GM23338 (cell line): ENCODE measurements at regions not wholly inside any gene's neighbourhood (a gene's known extent, or its start where the extent isn't known, plus 50 kb on each side); places are given as distances from the start of the nearest gene placed in this dataset.

Experiments used
- ATAC-seq: fragments of 200-7000 bp; cut with Tn5 transposase; 3 replicates; pipeline ENCODE4 v1.9.1; 2020
- DNase-seq: peaks from one replicate; pipeline ENCODE4 v3.0.0-alpha.2; 2015; ENCODE audit warnings: low spot score
- H2AFZ ChIP-seq: fragments of 200-600 bp; sonication (generic); 2 replicates; pipeline ENCODE4 v1.8.0; 2016; ENCODE audit warnings: antibody characterized with exemption, mild to moderate bottlenecking, moderate library complexity
- H3F3A ChIP-seq: fragments of 200-600 bp; sonication (generic); replicated peaks from 2 replicates; pipeline ENCODE4 v1.8.0; 2017; ENCODE audit warnings: antibody characterized with exemption, mixed run types, low read depth
- H3K27ac ChIP-seq: fragments of 200-600 bp; sonication (generic); 2 replicates; pipeline ENCODE4 v1.6.1; 2016; ENCODE audit warnings: low read depth
- H3K27me3 ChIP-seq: fragments of 200-600 bp; sonication (generic); 2 replicates; pipeline ENCODE4 v1.8.0; 2016; ENCODE audit warnings: mild to moderate bottlenecking, mixed run types, moderate library complexity; ENCODE audit not compliant: insufficient read depth
- H3K36me3 ChIP-seq: fragments of 200-600 bp; sonication (generic); 2 replicates; pipeline ENCODE4 v1.8.0; 2016; ENCODE audit warnings: mild to moderate bottlenecking; ENCODE audit not compliant: insufficient read depth
- H3K4me1 ChIP-seq: fragments of 200-600 bp; sonication (generic); 2 replicates; pipeline ENCODE4 v1.8.0; 2016; ENCODE audit warnings: mild to moderate bottlenecking, moderate library complexity; ENCODE audit not compliant: insufficient read depth
- H3K4me2 ChIP-seq: fragments of 200-600 bp; sonication (generic); 2 replicates; pipeline ENCODE4 v1.7.1; 2017; ENCODE audit warnings: mixed run types
- H3K4me3 ChIP-seq: fragments of 200-600 bp; sonication (generic); 2 replicates; pipeline ENCODE4 v1.6.1; 2016; ENCODE audit warnings: mixed run types
- H3K79me2 ChIP-seq: fragments of 200-600 bp; sonication (generic); replicated peaks from 2 replicates; pipeline ENCODE4 v1.8.0; 2017; ENCODE audit warnings: mild to moderate bottlenecking; ENCODE audit not compliant: insufficient read depth
- H3K9me2 ChIP-seq: fragments of 200-600 bp; sonication (generic); 2 replicates; pipeline ENCODE4 v1.8.0; 2017; ENCODE audit not compliant: insufficient read depth
- H4K20me1 ChIP-seq: fragments of 200-600 bp; sonication (generic); replicated peaks from 2 replicates; pipeline ENCODE4 v1.8.0; 2017; ENCODE audit warnings: mild to moderate bottlenecking; ENCODE audit not compliant: insufficient read depth
- H3K27ac Mint-ChIP-seq: 2 replicates; pipeline ENCODE4 v1.8.0; 2020; ENCODE audit warnings: inconsistent platforms, mild to moderate bottlenecking, moderate library complexity, mixed read lengths
- H3K27me3 Mint-ChIP-seq: 3 replicates; pipeline ENCODE4 v1.8.0; 2022; ENCODE audit warnings: low read depth, mild to moderate bottlenecking, moderate library complexity, mixed read lengths, inconsistent platforms; ENCODE audit not compliant: insufficient read depth, poor library complexity
- H3K36me3 Mint-ChIP-seq: 3 replicates; pipeline ENCODE4 v1.8.0; 2021; ENCODE audit warnings: low read depth, mild to moderate bottlenecking, inconsistent platforms, moderate library complexity, mixed read lengths
- H3K4me1 Mint-ChIP-seq: 3 replicates; pipeline ENCODE4 v1.8.0; 2020; ENCODE audit warnings: mild to moderate bottlenecking, inconsistent platforms, mixed read lengths
- H3K4me3 Mint-ChIP-seq: 3 replicates; pipeline ENCODE4 v1.8.0; 2021; ENCODE audit warnings: moderate library complexity, mild to moderate bottlenecking, inconsistent platforms, mixed read lengths
- H3K9me3 Mint-ChIP-seq: 3 replicates; pipeline ENCODE4 v1.8.0; 2020; ENCODE audit warnings: moderate library complexity, mild to moderate bottlenecking, inconsistent platforms, mixed read lengths
- CREB1 ChIP-seq: fragments of 250-450 bp; sonication (Bioruptor Pico); IDR thresholded peaks from 2 replicates; pipeline ENCODE4 v1.5.0; 2020; ENCODE audit warnings: low read depth, mild to moderate bottlenecking, moderate library complexity
- EZH2 ChIP-seq: fragments of 200-600 bp; sonication (generic); IDR thresholded peaks from one replicate; pipeline ENCODE4 v1.8.0; 2017; ENCODE audit warnings: antibody characterized with exemption, mild to moderate bottlenecking, low read depth; ENCODE audit not compliant: unreplicated experiment
- EZH2phosphoT487 ChIP-seq: fragments of 200-600 bp; sonication (generic); IDR thresholded peaks from one replicate; pipeline ENCODE4 v1.8.1; 2018; ENCODE audit warnings: antibody characterized with exemption; ENCODE audit not compliant: unreplicated experiment
- JUNB ChIP-seq: IDR thresholded peaks from one replicate; pipeline ENCODE4 v1.6.1; 2016; ENCODE audit warnings: antibody characterized with exemption; ENCODE audit not compliant: unreplicated experiment
- NANOG ChIP-seq: IDR thresholded peaks from 2 replicates; pipeline ENCODE4 v1.6.1; 2016; ENCODE audit warnings: antibody characterized with exemption, borderline replicate concordance
- POLR2AphosphoS5 ChIP-seq: IDR thresholded peaks from 2 replicates; pipeline ENCODE4 v1.6.1; 2016; ENCODE audit warnings: antibody characterized with exemption, low read depth
- REST ChIP-seq: IDR thresholded peaks from one replicate; pipeline ENCODE4 v1.6.1; 2018; ENCODE audit warnings: antibody characterized with exemption; ENCODE audit not compliant: unreplicated experiment
- STAT1 ChIP-seq: IDR thresholded peaks from one replicate; pipeline ENCODE4 v1.6.1; 2016; ENCODE audit warnings: antibody characterized with exemption; ENCODE audit not compliant: unreplicated experiment
- ZNF114 ChIP-seq: fragments of 250-450 bp; sonication (Bioruptor Pico); IDR thresholded peaks from 2 replicates; pipeline ENCODE4 v1.5.0; 2020; ENCODE audit warnings: mild to moderate bottlenecking, moderate library complexity
- ZNF331 ChIP-seq: fragments of 250-450 bp; sonication (Bioruptor Pico); IDR thresholded peaks from 2 replicates; pipeline ENCODE4 v1.5.0; 2020; ENCODE audit warnings: low read depth, mild to moderate bottlenecking, moderate library complexity
- TF ChIP-seq, protein P1 (sequence below), 2 experiments: fragments of 200-600 bp in 1 of 2; sonication (generic) in 1 of 2; conservative IDR thresholded peaks; 2 replicates each; pipeline versions ENCODE4 v1.5.1 to v1.6.1; 2016 to 2017; ENCODE audit warnings: antibody characterized with exemption in 2 of 2, low read depth in 2 of 2, mild to moderate bottlenecking in 2 of 2, moderate library complexity in 1 of 2
- TF ChIP-seq, protein P2 (sequence below): IDR thresholded peaks from 2 replicates; pipeline ENCODE4 v1.6.1; 2016; ENCODE audit warnings: antibody characterized with exemption
- TF ChIP-seq, protein P3 (sequence below): fragments of 250-450 bp; sonication (Bioruptor Pico); IDR thresholded peaks from 2 replicates; pipeline ENCODE4 v1.5.0; 2020; ENCODE audit warnings: mild to moderate bottlenecking, moderate library complexity

GRCh38 chr6:79374308-79374707, 139.8 kb upstream of the HMGN3 start:
- peaks cover 8% of the 10 kb centered on the region for H3K36me3 Mint-ChIP-seq
- ATAC-seq (no peak), DNase-seq (no peak)
- no peaks in the 10 kb centered on the region for H3K79me2 ChIP-seq
- H3K36me3 ChIP-seq = peaks cover 8% of the 10 kb centered on the region; the same call in 1 of the 2 replicates
- H2AFZ ChIP-seq = no peak overlapping the region
- H3K4me3 Mint-ChIP-seq = no peak overlapping the region
- no peak overlapping the region for H3K4me3 ChIP-seq
- H3K27ac Mint-ChIP-seq = no peak overlapping the region
- H3K9me3 Mint-ChIP-seq = peaks cover 15% of the 10 kb centered on the region
- no peaks in the 10 kb centered on the region for H3K9me2 ChIP-seq
- no peak overlapping the region for H3K27ac ChIP-seq
- no peaks in the 10 kb centered on the region for H3F3A ChIP-seq
- TF ChIP-seq, protein P1, sequence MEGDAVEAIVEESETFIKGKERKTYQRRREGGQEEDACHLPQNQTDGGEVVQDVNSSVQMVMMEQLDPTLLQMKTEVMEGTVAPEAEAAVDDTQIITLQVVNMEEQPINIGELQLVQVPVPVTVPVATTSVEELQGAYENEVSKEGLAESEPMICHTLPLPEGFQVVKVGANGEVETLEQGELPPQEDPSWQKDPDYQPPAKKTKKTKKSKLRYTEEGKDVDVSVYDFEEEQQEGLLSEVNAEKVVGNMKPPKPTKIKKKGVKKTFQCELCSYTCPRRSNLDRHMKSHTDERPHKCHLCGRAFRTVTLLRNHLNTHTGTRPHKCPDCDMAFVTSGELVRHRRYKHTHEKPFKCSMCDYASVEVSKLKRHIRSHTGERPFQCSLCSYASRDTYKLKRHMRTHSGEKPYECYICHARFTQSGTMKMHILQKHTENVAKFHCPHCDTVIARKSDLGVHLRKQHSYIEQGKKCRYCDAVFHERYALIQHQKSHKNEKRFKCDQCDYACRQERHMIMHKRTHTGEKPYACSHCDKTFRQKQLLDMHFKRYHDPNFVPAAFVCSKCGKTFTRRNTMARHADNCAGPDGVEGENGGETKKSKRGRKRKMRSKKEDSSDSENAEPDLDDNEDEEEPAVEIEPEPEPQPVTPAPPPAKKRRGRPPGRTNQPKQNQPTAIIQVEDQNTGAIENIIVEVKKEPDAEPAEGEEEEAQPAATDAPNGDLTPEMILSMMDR (conservative IDR thresholded peaks at IDR 0.05; ENCODE audit: low read depth in 2 of 2) = no peak
- no peak for TF ChIP-seq JUNB
- TF ChIP-seq CREB1 = no peak
- no peak for TF ChIP-seq ZNF331
- TF ChIP-seq REST = no peak
- TF ChIP-seq, protein P2, sequence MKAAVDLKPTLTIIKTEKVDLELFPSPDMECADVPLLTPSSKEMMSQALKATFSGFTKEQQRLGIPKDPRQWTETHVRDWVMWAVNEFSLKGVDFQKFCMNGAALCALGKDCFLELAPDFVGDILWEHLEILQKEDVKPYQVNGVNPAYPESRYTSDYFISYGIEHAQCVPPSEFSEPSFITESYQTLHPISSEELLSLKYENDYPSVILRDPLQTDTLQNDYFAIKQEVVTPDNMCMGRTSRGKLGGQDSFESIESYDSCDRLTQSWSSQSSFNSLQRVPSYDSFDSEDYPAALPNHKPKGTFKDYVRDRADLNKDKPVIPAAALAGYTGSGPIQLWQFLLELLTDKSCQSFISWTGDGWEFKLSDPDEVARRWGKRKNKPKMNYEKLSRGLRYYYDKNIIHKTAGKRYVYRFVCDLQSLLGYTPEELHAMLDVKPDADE = no peak
- TF ChIP-seq STAT1 = no peak
- no peak for TF ChIP-seq NANOG
- no peak for TF ChIP-seq EZH2
- no peak for TF ChIP-seq EZH2phosphoT487
- TF ChIP-seq, protein P3, sequence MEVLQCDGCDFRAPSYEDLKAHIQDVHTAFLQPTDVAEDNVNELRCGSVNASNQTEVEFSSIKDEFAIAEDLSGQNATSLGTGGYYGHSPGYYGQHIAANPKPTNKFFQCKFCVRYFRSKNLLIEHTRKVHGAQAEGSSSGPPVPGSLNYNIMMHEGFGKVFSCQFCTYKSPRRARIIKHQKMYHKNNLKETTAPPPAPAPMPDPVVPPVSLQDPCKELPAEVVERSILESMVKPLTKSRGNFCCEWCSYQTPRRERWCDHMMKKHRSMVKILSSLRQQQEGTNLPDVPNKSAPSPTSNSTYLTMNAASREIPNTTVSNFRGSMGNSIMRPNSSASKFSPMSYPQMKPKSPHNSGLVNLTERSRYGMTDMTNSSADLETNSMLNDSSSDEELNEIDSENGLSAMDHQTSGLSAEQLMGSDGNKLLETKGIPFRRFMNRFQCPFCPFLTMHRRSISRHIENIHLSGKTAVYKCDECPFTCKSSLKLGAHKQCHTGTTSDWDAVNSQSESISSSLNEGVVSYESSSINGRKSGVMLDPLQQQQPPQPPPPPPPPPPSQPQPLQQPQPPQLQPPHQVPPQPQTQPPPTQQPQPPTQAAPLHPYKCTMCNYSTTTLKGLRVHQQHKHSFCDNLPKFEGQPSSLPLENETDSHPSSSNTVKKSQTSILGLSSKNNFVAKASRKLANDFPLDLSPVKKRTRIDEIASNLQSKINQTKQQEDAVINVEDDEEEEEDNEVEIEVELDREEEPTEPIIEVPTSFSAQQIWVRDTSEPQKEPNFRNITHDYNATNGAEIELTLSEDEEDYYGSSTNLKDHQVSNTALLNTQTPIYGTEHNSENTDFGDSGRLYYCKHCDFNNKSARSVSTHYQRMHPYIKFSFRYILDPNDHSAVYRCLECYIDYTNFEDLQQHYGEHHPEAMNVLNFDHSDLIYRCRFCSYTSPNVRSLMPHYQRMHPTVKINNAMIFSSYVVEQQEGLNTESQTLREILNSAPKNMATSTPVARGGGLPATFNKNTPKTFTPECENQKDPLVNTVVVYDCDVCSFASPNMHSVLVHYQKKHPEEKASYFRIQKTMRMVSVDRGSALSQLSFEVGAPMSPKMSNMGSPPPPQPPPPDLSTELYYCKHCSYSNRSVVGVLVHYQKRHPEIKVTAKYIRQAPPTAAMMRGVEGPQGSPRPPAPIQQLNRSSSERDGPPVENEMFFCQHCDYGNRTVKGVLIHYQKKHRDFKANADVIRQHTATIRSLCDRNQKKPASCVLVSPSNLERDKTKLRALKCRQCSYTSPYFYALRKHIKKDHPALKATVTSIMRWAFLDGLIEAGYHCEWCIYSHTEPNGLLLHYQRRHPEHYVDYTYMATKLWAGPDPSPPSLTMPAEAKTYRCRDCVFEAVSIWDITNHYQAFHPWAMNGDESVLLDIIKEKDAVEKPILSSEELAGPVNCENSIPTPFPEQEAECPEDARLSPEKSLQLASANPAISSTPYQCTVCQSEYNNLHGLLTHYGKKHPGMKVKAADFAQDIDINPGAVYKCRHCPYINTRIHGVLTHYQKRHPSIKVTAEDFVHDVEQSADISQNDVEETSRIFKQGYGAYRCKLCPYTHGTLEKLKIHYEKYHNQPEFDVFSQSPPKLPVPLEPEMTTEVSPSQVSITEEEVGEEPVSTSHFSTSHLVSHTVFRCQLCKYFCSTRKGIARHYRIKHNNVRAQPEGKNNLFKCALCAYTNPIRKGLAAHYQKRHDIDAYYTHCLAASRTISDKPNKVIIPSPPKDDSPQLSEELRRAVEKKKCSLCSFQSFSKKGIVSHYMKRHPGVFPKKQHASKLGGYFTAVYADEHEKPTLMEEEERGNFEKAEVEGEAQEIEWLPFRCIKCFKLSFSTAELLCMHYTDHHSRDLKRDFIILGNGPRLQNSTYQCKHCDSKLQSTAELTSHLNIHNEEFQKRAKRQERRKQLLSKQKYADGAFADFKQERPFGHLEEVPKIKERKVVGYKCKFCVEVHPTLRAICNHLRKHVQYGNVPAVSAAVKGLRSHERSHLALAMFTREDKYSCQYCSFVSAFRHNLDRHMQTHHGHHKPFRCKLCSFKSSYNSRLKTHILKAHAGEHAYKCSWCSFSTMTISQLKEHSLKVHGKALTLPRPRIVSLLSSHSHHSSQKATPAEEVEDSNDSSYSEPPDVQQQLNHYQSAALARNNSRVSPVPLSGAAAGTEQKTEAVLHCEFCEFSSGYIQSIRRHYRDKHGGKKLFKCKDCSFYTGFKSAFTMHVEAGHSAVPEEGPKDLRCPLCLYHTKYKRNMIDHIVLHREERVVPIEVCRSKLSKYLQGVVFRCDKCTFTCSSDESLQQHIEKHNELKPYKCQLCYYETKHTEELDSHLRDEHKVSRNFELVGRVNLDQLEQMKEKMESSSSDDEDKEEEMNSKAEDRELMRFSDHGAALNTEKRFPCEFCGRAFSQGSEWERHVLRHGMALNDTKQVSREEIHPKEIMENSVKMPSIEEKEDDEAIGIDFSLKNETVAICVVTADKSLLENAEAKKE (CRISPR knock-in tag) = no peak
- no peak for TF ChIP-seq POLR2AphosphoS5
- TF ChIP-seq ZNF114 (CRISPR knock-in tag) = no peak
- H3K4me2 ChIP-seq = no peak overlapping the region
- H3K27me3 Mint-ChIP-seq = peaks cover 2% of the 10 kb centered on the region
- peaks cover 5% of the 10 kb centered on the region; the same call in 2 of the 3 replicates for H3K4me1 Mint-ChIP-seq
- no peaks in the 10 kb centered on the region for H3K27me3 ChIP-seq
- H4K20me1 ChIP-seq = no peaks in the 10 kb centered on the region
- peaks cover 3% of the 10 kb centered on the region; the same call in 1 of the 2 replicates for H3K4me1 ChIP-seq
